Transverse colon (tissue), 4 donors: ENCODE measurements at regions not wholly inside any gene's neighbourhood (a gene's known extent, or its start where the extent isn't known, plus 50 kb on each side); places are given as distances from the start of the nearest gene placed in this dataset.

ENCODE experiments used
- POLR2AphosphoS5 ChIP-seq, 3 donors: sonication (generic); formaldehyde crosslinking; IDR thresholded peaks; one replicate each; pipeline ENCODE4 v1.6.1; 2016; ENCODE audit warnings: antibody characterized with exemption in 3 of 3
- TF ChIP-seq, protein P1 (sequence below), 5 experiments: fragments of 200-600 bp in 3 of 5; fragments of 450-650 bp in 2 of 5; sonication (generic) in 3 of 5; IDR thresholded peaks; 1 replicate in 2 of 5; 2 replicates in 3 of 5; pipeline ENCODE4 v1.5.1; 2016 to 2017; ENCODE audit warnings: antibody characterized with exemption in 5 of 5, inconsistent platforms in 3 of 5, mild to moderate bottlenecking in 2 of 5, moderate library complexity in 1 of 5

DNA sequence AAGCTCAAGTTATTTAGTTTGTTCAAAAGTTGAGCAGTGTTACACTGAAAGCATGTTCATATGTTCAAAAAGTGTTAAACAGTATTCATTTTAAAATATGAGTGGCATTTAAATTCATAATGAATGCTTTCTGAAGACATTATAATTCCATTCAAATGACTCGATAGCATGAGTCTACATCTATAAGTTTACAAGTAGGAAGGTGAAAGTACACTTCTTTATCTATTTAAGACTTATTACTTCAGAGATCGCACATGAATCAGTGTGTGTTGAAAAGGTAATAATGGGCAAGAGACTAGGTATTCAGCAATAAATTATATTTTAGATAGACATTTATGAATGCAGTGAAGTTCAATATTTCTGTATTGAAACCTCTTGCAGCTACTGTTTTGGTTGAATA, 456.1 kb downstream of the GRXCR1 start:
- TF ChIP-seq, protein P1, sequence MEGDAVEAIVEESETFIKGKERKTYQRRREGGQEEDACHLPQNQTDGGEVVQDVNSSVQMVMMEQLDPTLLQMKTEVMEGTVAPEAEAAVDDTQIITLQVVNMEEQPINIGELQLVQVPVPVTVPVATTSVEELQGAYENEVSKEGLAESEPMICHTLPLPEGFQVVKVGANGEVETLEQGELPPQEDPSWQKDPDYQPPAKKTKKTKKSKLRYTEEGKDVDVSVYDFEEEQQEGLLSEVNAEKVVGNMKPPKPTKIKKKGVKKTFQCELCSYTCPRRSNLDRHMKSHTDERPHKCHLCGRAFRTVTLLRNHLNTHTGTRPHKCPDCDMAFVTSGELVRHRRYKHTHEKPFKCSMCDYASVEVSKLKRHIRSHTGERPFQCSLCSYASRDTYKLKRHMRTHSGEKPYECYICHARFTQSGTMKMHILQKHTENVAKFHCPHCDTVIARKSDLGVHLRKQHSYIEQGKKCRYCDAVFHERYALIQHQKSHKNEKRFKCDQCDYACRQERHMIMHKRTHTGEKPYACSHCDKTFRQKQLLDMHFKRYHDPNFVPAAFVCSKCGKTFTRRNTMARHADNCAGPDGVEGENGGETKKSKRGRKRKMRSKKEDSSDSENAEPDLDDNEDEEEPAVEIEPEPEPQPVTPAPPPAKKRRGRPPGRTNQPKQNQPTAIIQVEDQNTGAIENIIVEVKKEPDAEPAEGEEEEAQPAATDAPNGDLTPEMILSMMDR (IDR thresholded peaks at IDR 0.05) = no peak
- no peak for TF ChIP-seq POLR2AphosphoS5 (IDR thresholded peaks at IDR 0.05)
